Left renal pelvis (tissue), 4 donors: ENCODE measurements at regions not wholly inside any gene's neighbourhood (a gene's known extent, or its start where the extent isn't known, plus 50 kb on each side); places are given as distances from the start of the nearest gene placed in this dataset.

Experiments used
- DNase-seq, 4 donors: peaks; one replicate each; pipeline ENCODE4 v3.0.0-alpha.2; 2013; ENCODE audit warnings: low read depth in 4 of 4, low spot score in 3 of 4

GRCh38 chr13:103283451-103283820, 217.2 kb upstream of the SLC10A2 start:
- DNase-seq = no peak

GRCh38 chr13:103282571-103283450, 216.6 kb upstream of the SLC10A2 start:
- DNase-seq = peak in 3 of 4 donors; percentile 26 to 50 (median 29)

- DNase-seq = no peak
Measured at GRCh38 chr13:103277959-103278694, 211.9 kb upstream of the SLC10A2 start.

- no peak for DNase-seq
Measured at GRCh38 chr13:103276775-103277498, 210.7 kb upstream of the SLC10A2 start.

GRCh38 chr13:103275722-103276121, 209.5 kb upstream of the SLC10A2 start:
- DNase-seq = no peak

GRCh38 chr13:103275081-103275480, 208.9 kb upstream of the SLC10A2 start:
- no peak for DNase-seq

- no peak for DNase-seq
Measured at GRCh38 chr13:103273825-103274224, 207.6 kb upstream of the SLC10A2 start.

- DNase-seq = no peak
Measured at GRCh38 chr13:103272770-103273169, 206.6 kb upstream of the SLC10A2 start.

- no peak for DNase-seq
Measured at GRCh38 chr13:103263448-103263847, 197.2 kb upstream of the SLC10A2 start.

GRCh38 chr13:103255587-103256301, 189.5 kb upstream of the SLC10A2 start:
- DNase-seq = peak in 1 of 4 donors; percentile 24

- no peak for DNase-seq
Measured at GRCh38 chr13:103250071-103250470, 183.9 kb upstream of the SLC10A2 start.

GRCh38 chr13:103246581-103247200, 180.5 kb upstream of the SLC10A2 start:
- DNase-seq = no peak

GRCh38 chr13:103243495-103243894, 177.3 kb upstream of the SLC10A2 start:
- no peak for DNase-seq

GRCh38 chr13:103238441-103238840, 172.2 kb upstream of the SLC10A2 start:
- no peak for DNase-seq

GRCh38 chr13:103236213-103236612, 170.0 kb upstream of the SLC10A2 start:
- DNase-seq = no peak

GRCh38 chr13:103229674-103230073, 163.5 kb upstream of the SLC10A2 start:
- no peak for DNase-seq

- no peak for DNase-seq
Measured at GRCh38 chr13:103224804-103225203, 158.6 kb upstream of the SLC10A2 start.

- no peak for DNase-seq
Measured at GRCh38 chr13:103222683-103223082, 156.5 kb upstream of the SLC10A2 start.

- no peak for DNase-seq
Measured at GRCh38 chr13:103218253-103218652, 152.0 kb upstream of the SLC10A2 start.

- no peak for DNase-seq
Measured at GRCh38 chr13:103213152-103213551, 146.9 kb upstream of the SLC10A2 start.
